HPDE6-E6E7 (cell line): ENCODE measurements at regions not wholly inside any gene's neighbourhood (a gene's known extent, or its start where the extent isn't known, plus 50 kb on each side); places are given as distances from the start of the nearest gene placed in this dataset.
"Not testable (repeated sequence)": the region's sequence is repeated elsewhere in the genome, so short reads cannot be mapped to it uniquely, and the experiment has no call there.

Experiments used
- DNase-seq: peaks from one replicate; pipeline ENCODE4 v3.0.0; 2011; ENCODE audit warnings: missing footprints; ENCODE audit errors: extremely low spot score

DNA sequence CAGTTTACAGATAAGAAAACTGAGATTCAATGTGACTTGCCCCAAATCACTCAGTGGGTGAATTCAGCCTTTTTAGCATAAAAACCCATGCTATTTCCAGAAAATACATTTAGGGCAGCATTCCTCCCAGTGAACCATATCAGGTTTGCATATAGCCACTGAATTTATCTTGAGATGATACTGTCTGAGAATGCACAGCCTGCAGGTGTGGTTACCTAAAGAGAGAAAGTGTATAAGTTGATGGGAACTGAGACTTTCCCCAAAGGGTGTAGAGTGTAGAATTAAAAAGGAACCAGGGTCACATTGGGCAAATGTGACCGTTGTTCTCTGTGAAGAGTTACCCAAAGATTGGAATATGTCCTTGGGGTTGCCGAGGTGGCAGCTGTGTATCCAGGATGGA, 100.0 kb upstream of the PIK3R1 start:
- no peak for DNase-seq

DNA sequence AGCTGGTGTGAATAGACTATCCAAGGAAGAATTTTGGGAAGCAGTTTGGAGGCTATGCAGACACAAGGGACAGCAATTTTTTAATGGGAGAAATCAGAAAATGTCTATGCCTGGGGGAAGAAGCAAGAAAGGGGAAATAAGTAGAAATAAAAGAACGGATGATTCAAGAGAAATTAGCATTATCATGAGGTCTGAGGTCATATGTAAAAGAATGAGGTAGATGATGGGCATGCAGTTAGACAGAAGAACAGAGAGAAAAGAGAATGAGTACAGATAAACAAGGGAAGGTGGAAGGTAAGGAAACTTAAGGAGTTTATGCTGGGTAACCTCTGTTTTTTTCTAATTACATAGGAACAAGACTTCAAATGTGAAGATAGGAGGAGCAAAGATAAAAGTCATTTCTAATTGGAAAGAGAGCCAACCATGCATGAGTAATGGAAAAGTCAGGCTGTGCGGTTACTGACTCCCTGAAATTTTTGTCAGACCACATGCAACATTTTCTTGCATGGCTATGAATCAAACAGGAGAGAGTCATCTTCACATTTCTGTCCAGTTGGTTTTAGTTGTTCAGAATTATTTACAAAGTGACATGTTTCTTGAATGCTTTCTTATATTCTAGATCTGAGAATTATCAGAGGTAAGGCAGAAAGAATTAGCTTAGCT, 101.0 kb upstream of the PIK3R1 start:
- DNase-seq = no peak

DNA sequence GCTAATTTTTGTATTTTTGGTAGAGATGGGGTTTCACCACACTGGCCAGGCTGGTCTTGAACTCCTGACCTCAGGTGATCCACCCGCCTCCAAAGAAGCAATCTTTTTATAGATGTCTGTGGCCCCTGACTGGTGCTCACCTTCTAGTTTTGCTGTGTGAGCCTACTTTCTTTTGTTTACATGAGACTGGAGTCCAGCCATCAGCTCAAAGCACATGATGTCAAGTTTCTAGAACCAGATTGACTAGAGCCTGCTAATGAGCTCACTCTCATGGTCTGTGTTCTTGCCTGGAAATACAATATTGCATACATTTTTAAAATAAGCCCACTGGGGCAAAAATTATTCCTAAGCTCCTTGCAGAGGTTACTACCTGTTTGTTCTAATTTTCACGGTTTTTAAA, 102.9 kb upstream of the PIK3R1 start:
- DNase-seq = no peak

GRCh38 chr5:68110894-68111293, 104.7 kb upstream of the PIK3R1 start:
- no peak for DNase-seq

GRCh38 chr5:68110264-68110663, 105.3 kb upstream of the PIK3R1 start:
- no peak for DNase-seq

DNA sequence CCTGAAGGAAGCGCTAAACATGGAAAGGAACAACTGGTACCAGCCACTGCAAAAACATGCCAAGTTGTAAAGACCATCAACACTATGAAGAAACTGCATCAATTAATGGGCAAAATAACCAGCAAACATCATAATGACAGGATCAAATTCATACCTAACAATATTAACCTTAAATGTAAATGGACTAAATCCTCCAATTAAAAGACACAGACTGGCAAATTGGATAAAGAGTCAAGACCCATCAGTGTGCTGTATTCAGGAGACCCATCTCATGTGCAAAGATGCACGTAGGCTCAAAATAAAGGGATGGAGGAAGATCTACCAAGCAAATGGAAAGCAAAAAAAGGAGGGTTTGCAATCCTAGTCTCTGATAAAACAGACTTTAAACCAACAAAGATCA, 111.3 kb upstream of the PIK3R1 start:
- not testable (repeated sequence) for DNase-seq

GRCh38 chr5:68103297-68103696, 112.3 kb upstream of the PIK3R1 start:
- not testable (repeated sequence) for DNase-seq

DNA sequence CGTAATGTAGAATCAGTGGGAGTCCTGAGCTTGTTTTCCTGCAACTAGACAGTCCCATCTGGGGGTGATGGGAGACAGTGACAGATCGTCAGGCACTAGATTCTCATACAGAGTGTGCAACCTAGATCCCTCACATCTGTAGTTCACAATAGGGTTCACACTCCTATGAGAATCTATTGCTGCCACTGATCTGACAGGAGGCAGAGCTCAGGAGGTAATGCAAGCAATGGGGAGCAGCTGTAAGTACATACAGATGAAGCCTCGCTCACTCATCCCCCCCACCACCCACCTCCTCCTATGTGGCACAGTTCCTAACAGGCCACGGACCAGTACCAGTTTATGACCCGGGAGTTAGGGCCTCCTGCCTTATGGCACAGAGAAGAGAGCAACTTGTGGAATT, 116.2 kb upstream of the PIK3R1 start:
- DNase-seq = no peak

DNA sequence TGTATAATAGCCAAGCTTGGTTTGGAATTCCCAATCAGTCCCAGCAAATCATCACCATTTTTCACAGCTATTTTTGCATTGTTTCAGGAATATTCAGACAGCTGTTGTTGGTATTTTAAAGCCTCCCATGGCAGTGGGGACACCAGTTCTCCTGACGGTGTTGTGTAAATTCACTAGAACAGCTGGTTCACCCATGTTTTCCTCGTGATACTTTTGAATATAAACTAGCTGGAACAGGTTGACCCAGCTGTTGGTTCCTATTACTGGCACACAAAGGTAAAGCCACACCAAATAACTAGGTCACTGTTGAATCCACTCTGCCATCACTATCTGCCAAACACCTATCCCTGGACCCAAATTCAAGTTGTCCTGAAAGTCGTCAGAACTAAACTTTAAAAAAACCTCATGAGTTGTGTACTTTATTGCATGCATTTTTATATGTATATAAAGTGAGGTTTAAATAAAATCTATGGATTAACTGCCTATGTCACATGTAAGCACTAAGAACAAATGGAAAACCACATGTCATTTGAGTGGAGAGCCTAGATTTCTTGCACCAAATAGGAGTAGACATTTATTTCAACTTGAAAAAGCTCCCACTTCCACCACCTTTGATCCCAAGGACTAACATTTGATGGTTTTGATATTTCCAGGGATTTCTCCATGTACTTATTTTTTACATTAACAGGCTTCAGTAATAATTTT, 121.9 kb upstream of the PIK3R1 start:
- DNase-seq = no peak

DNA sequence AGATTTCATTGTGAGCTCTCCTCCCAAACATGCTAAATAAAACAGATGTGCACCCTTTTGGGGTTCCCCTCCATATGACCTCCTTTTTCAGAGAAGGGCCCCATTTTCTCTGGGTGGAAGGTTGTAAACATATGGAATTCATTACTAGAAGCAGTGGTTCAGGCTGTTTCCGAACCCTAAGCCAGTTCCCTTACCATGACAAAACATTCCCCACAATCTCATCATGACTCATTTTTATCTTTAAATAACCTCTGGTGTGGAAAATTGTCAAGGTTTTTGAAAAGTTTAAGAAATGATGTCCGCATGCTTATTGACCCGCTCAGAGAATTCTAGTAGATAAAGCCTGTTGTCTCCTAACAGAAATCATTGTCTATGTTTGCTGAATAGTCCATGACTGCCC, 127.3 kb upstream of the PIK3R1 start:
- no peak for DNase-seq

- no peak for DNase-seq
Measured at GRCh38 chr5:68087866-68088265, 127.7 kb upstream of the PIK3R1 start.

- no peak for DNase-seq
Measured at GRCh38 chr5:68086857-68087256, 128.7 kb upstream of the PIK3R1 start.

GRCh38 chr5:68086439-68086838, 129.1 kb upstream of the PIK3R1 start:
- DNase-seq = no peak

DNA sequence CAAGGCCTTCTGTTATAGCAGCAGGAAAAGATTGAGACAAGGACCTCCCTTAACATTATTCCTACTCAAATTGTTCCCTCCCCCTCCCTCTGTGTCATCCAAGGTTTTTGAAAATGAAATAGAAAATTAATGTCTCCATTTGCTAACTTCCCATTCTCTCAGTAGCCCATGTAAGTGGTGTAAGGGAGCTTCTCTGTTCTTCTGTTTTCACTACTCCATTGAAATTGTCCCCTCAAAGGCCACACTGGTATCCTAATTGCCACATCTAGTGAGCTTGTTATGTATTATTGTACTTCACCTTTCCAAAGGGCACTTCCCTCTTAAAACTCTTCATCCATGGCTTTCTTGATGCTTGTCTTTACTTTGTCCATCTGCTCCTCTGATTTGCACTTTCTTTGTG, 131.2 kb upstream of the PIK3R1 start:
- DNase-seq = no peak

- DNase-seq = no peak
Measured at GRCh38 chr5:68080282-68081050, 135.1 kb upstream of the PIK3R1 start.

DNA sequence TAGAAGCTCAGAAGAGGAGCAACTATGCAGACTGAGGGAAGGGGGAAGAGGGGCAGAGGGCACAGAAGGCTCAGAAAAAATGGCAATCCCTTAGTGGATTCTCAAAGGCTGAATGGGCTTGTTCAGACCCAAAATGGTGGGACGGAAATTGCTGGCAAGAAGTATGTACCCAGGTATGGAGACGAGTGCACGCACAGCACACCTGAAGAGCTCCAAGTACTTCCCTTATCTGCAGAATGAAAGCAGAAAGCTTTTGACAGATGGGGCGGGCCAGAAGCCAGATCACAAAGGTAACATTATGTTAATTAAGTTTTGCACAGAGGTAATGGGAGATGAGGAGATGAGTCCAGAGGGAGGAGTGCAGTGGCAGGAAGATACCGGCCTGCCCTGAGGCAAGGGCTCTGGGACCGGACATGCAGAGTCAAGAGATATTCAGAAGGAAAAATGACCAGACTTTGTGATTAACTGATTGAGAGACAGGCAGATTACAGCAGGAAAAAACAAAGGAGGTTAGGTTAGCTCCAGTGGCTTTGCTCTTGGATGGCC, 138.1 kb upstream of the PIK3R1 start:
- DNase-seq = no peak

DNA sequence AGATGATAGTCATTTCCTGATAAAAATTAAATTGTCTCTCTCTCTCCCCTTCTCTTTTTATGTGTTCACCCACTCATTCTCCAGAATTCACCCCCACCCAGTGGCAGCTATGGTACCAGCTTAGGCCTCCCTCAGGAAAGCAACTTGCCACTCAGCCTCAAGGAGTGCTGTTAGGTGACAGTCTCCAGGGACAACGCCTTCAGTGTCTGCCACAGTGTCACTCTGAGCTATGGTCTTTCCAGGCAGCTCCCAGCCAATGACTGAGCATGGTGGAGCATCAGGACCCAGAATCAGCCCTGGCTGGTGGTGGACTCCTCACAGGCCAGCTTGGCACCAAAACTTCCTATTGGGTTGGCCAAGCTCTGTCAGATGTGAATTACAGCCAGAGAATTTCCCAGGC, 140.9 kb upstream of the PIK3R1 start:
- no peak for DNase-seq

GRCh38 chr5:68074048-68074632, 141.4 kb upstream of the PIK3R1 start:
- DNase-seq = no peak

GRCh38 chr5:68071736-68072135, 143.8 kb upstream of the PIK3R1 start:
- DNase-seq = no peak

- no peak for DNase-seq
Measured at GRCh38 chr5:68071282-68071632, 144.3 kb upstream of the PIK3R1 start.

DNA sequence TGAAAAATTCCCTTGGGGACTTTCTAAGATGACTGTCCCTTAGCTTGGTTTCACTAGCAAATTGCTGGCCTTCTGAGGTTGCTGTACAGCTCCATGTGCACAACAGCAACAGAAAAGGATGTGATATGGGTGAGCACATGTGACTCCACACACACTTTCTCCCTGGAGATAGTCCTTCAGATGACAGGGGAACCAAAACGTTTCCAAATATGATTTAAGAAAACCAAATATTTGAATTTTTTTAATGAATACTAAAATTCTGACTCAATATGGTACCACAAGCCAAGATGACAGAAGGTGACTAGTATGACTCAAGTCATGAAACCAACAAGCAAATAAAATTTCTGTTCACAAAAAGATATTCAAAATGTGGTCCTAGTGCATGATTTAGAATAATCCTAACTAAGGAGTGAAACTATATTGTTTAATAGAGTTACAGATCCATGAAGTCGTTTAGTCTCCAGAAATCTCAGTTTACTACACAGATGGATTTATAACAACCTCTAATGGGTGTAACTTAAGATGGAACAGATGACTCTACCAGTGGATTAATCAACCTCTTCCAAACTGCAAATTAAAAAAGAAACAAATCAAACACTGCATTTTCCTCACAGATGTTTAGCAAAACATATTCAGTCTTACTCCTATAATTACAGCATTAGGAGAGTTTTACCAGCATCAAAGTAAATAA, 144.8 kb upstream of the PIK3R1 start:
- no peak for DNase-seq
